GM10266 (cell line): ENCODE measurements at regions not wholly inside any gene's neighbourhood (a gene's known extent, or its start where the extent isn't known, plus 50 kb on each side); places are given as distances from the start of the nearest gene placed in this dataset.

Experiments used
- DNase-seq: peaks from one replicate; pipeline ENCODE4 v3.0.0; 2012; ENCODE audit errors: extremely low spot score
- TF ChIP-seq, protein P1 (sequence below): IDR thresholded peaks from 2 replicates; pipeline ENCODE4 v1.5.1; 2012; ENCODE audit warnings: mild to moderate bottlenecking, low read depth; ENCODE audit not compliant: control insufficient read depth, insufficient read depth; ENCODE audit errors: missing control alignments

DNA sequence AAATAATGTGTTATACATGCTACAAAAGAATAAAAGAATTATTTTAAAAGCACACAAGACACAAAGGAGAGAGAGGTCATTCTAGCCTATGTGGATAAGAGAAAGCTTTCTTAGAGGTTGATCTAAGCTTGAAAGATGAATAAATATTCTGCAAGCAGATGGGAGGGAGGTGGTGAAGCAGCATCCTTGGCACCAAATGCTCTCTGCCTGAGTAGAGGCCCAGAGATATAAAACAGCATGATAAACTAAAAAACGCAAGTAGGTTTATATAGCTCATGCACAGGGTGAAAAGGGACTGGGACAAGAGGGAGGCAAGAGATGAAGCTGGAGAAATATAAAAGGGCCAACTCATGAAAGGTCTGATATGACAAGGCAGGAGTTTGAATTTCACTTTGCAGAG is 283.2 kb upstream of the POU5F2 start:
- TF ChIP-seq, protein P1, sequence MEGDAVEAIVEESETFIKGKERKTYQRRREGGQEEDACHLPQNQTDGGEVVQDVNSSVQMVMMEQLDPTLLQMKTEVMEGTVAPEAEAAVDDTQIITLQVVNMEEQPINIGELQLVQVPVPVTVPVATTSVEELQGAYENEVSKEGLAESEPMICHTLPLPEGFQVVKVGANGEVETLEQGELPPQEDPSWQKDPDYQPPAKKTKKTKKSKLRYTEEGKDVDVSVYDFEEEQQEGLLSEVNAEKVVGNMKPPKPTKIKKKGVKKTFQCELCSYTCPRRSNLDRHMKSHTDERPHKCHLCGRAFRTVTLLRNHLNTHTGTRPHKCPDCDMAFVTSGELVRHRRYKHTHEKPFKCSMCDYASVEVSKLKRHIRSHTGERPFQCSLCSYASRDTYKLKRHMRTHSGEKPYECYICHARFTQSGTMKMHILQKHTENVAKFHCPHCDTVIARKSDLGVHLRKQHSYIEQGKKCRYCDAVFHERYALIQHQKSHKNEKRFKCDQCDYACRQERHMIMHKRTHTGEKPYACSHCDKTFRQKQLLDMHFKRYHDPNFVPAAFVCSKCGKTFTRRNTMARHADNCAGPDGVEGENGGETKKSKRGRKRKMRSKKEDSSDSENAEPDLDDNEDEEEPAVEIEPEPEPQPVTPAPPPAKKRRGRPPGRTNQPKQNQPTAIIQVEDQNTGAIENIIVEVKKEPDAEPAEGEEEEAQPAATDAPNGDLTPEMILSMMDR: no peak
- DNase-seq: no peak

DNA sequence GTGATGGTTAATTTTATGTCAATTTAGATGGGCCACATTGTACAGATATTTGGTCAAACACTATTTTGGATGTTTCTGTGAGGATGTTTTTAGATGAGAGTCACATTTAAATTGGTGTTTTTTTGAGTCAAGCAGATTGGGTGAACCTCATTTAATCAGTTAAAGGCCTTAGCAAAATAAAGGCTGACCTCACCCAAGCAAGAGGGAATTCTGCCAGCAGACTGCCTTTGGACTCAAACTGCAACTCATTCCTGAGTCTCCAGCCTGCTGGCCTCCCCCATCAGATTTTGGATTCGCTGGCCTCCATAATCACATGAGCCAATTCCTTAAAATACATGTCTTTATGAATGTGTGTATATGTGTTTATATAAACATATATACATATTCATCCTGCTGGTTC is 282.7 kb upstream of the POU5F2 start:
- TF ChIP-seq, protein P1: no peak
- DNase-seq: no peak

DNA sequence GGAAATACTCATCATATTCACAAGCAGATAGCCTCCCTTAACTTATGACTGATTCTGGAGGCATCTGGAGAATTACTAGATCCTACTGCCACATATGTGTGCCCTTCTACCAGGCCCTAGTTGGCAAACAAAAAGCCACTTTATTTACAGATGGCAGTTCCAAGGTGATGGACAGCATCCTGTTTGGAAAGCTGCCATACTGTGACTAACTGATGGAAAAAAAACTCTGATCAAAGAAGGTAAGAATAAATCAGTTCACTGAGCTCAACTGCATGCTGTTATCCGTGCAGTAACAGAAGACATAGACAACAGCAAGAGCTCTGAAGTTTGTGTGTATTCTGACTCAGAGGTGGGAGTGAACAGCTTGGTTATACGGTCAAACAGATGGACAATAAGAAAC is 279.8 kb upstream of the POU5F2 start:
- TF ChIP-seq, protein P1: no peak
- no peak for DNase-seq

DNA sequence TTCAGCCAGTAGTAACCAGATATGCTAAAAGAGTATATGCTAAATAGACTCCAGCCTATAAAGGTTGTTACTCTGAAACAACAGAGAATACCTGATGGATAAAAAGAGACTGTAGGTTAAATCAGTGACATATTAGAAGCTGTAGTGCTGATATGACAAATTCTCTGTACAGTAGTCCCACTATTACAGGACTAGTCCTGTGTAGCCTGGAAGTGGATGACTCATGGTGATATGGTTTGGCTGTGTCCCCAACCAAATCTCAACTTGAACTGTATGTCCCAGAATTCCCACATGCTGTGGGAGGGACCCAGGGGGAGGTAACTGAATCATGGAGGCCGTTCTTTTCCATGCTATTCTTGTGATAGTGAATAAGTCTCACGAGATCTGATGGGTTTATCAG is 276.2 kb upstream of the POU5F2 start:
- DNase-seq: no peak
- TF ChIP-seq, protein P1: no peak

DNA sequence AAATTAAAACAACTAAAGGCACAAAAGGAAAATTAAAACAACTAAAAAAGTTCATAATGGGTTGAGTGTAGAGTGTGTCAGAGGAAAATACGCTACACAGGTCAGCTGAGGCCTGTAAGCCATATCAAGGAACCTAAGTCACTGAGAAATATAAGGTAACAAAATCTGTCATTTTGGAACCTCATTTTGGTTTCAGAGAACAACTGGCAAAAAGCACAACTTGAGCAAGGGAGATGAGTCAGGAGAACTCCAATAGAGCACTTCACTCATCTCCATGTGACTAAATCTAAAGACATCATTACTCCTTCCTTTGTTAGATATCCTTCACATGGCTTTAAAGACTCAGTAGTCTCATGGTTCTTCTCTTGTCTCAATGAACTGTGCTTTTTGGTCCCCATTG is 269.4 kb upstream of the POU5F2 start:
- no peak for DNase-seq
- TF ChIP-seq, protein P1: no peak

DNA sequence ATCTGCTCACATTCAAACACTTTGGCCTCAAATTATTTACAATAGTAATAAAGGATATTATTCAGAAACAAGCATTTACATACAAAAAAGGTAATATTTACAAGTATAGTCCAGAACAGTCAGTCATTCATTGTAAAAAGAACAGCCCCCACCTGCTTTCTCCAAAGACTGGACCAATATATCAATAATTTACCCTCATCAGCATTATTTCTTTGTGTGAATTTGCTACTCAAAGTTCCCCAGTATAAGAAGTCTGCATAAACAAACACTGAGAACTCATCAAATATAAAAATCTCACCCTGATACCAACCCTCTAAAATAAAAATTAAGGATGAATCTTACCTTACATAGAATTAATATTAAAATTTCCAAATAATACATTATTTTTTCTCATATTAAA is 267.8 kb upstream of the POU5F2 start:
- no peak for DNase-seq
- TF ChIP-seq, protein P1: no peak

DNA sequence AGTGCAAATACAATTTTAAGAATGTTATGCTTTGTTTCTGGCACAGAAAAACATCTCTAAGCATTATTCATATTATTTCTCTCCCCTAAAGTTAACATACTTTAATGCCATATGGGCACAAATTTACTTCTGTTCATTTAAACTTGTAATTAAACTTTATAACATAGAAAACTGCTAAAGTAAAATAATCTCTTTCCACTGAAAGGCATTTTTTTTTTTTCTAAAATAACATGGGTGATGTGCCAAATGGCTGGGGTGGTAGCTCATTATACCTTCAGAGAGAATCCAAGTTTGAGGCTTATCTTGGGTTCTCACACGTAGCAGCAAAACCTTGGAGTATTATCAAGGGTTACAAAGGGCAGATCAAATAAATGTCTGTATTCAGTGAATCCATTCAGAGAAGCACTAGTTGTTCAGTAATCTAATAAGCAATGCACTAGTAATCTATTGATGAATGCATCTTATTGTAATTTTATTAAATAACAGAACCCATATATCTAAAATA is 257.6 kb upstream of the POU5F2 start:
- TF ChIP-seq, protein P1: no peak
- no peak for DNase-seq
